KOPT-K1 (cell line): ENCODE measurements at regions not wholly inside any gene's neighbourhood (a gene's known extent, or its start where the extent isn't known, plus 50 kb on each side); places are given as distances from the start of the nearest gene placed in this dataset.

ENCODE experiments used
- H3K27ac ChIP-seq: fragments of 200-600 bp; sonication (generic); 2 replicates; pipeline ENCODE4 v1.5.1; 2016; ENCODE audit warnings: antibody characterized with exemption, mild to moderate bottlenecking, low read depth, low read length; ENCODE audit not compliant: poor library complexity, severe bottlenecking
- H3K36me3 ChIP-seq: fragments of 200-600 bp; sonication (generic); 2 replicates; pipeline ENCODE4 v1.5.1; 2017; ENCODE audit warnings: antibody characterized with exemption, mild to moderate bottlenecking, low read length, moderate library complexity; ENCODE audit not compliant: insufficient read depth
- H3K9me3 ChIP-seq: fragments of 200-600 bp; sonication (generic); 2 replicates; pipeline ENCODE4 v1.5.1; 2017; ENCODE audit warnings: antibody characterized with exemption, low read length, mild to moderate bottlenecking; ENCODE audit not compliant: insufficient read depth, poor library complexity, severe bottlenecking

DNA sequence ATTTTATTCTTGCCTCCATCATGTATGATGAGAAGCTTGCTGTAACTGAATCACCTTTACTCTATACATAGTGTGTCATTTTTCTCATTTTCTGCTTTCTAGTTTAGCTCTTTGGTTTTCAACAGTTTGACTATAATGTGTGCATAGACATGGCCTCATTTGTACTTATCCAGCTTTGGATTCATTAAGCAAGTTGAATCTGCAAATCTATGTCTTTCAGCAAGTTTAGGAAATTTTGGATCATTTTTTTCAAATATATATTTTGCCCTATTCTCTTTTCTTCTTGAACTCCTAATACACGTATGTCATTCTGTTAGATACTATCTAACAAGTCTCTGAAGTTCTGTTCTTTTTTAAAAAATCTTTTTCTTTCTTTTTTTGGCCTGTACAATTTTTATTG is 57.8 kb downstream of the PRLHR start:
- no peaks in the 10 kb centered on the region for H3K36me3 ChIP-seq
- H3K9me3 ChIP-seq: no peaks in the 10 kb centered on the region
- no peak overlapping the region for H3K27ac ChIP-seq

DNA sequence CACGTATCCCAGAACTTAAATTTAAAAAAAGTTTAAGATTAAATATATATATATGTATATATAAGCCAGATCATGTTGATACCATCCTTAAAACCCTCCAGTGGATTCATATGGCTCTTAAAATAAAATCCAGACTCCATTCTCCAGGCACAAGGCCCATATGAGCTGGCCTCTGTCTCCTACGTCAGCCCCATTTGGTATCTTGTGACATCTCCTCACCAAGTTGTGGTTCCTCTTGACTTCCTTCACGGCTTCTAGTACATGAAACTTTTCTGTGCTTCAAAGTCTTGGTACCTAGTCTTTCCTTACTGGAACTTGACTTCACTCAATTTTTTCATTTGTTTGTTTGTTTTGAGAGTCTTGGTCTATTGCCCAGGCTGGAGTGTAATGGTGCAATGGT is 61.3 kb downstream of the PRLHR start:
- Histone ChIP-seq H3K9me3 (no peaks in the 10 kb centered on the region), H3K36me3 (no peaks in the 10 kb centered on the region), H3K27ac (no peak overlapping the region)

DNA sequence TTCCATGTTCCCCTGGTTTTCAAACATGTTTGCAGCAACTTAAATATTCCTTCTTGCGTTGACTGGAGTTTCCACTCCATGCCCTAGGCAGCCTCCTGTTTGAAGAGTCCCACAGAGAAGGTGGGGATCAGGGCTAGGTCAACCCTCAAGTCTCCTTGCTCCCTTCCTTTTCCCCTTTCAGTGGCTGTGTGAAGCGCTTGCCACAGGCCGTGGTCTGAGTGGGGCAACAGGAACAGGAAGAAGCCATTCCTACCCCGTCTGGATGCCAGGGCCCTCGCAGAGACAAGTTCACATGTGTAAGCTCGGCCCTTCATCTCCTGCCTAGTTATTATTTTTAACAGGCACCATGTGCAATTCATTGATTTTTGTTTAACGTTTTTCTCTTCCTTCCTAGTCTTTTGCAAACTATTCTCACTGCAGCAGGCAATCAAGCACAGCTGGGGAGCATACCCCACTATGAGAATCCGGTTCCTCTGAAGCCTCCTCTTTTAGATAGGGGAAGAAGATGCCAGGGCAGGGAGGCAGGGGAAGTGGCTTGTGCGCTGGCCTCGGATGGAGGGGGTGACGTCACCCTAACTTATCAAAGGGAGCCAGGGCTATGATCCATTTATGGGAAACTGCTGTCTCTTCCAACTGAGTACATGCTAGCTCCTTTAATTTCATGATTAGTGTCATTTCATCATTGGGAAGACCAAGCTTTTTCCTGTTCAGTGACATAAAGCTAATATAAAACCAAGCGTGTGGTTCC is 64.2 kb downstream of the PRLHR start:
- H3K27ac ChIP-seq: no peak overlapping the region

DNA sequence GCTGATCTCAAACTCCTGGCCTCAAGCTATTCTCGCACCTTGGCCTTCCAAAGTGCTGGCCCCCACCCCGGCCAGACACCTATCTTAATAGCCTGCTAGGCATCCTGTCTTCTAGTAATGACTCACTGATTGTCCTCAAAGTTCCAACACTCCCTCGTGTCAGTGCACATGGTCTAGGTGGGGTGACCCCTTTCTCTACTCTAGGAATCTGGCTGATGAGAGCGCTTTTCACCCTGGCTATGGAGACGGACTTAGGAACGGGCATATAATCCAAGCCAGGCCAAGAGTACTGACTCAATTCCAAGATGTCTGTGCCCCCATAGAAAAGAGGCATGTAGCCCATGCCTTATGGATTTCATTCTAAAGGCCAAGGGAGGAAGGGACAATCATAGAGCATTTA is 67.0 kb downstream of the PRLHR start:
- H3K27ac ChIP-seq: no peak overlapping the region
- H3K9me3 ChIP-seq: no peaks in the 10 kb centered on the region
- no peaks in the 10 kb centered on the region for H3K36me3 ChIP-seq

More for the DNA sequence above, 64.2 kb downstream of the PRLHR start:
- Histone ChIP-seq H3K36me3 (no peaks in the 10 kb centered on the region), H3K9me3 (no peaks in the 10 kb centered on the region)

DNA sequence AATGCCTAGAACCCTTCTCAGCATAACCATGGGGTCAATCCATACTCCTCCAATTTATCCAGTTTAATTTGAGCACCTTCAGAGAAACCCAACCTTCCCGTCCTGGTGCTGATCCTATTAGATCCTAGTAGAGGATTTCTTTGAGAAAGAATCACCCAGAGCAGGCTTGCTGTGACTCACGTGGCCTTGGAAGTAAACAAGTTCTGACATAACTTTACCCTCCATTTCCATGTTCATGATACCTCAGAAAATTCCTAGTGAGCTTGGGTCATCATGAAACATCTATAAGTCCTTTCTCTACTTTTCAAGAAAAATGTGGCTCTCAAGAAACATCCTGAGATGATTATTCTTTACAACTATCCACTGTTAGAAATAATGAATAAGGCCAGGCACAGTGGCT is 71.7 kb downstream of the PRLHR start:
- H3K27ac ChIP-seq: no peak overlapping the region
- peaks cover 2% of the 10 kb centered on the region for H3K9me3 ChIP-seq

DNA sequence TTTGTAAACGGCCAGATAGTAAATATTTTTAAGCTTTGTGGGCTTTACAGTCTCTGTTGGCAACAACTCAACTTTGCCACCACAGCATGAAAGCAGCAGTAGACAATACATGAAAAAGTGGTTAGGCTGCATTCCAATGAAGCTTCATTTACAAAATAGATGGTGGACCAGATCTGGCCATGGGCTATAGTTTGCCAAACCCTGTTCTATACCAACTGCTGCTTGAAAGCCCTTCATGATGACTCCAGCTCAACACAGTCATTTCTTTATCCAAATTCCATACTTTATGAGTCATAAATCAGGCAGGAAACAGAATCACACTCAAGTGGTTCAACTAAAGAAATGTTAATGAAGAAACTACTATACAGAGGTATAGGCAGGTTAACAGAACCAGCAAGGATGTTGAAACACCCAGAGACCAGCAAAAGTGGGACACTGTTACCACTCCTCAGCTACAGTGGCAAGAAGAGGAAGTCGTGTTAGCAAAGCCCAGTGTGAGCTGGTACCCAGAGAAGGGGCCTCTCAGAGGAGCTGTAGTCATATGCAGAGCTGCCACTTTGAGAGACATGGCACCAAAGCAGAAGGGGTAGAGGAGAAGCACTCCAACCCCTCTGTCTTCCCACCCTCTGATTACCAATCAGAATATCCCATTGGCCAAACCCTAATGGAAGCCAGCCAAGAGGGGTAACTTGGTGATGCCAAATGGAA is 72.5 kb downstream of the PRLHR start:
- peak overlapping the region; percentile 1 for H3K27ac ChIP-seq
- H3K9me3 ChIP-seq: peaks cover 9% of the 10 kb centered on the region
- no peaks in the 10 kb centered on the region for H3K36me3 ChIP-seq

More for the DNA sequence above, 71.7 kb downstream of the PRLHR start:
- H3K36me3 ChIP-seq: no peaks in the 10 kb centered on the region

DNA sequence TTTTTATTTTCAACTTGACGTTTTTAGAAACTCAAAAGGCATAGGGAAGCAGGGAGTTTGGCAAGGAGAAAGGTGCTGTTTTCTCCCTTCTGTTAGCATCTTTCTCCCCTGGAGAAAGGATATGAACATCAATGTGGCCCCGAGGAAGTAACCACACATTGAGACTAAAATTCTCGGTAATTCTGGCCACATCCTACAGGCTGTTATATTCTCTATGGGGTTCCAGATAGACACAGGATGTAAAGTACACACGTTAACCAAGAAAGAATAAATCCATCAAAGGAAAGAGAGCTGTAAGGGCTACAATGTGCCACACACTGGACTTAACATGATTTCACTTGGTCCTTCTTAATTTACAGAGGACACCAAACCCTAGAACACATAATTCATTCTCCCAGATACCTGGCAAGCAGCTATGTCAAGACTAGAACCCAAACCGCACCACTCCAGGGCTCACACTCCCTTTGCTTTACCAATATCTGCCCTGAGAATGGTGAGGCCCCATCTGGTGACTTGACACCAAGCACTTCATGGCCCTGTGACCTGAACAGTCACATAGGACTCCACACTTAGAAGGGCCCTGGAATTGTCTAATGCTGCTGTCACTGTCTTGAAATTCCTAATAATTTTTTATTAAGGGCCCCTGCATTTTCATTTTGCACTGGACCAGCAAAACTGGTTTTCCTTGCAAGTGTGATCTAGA is 73.9 kb downstream of the PRLHR start:
- H3K27ac ChIP-seq: peak overlapping the region; percentile 62
- peaks cover 15% of the 10 kb centered on the region for H3K9me3 ChIP-seq
- H3K36me3 ChIP-seq: no peaks in the 10 kb centered on the region

DNA sequence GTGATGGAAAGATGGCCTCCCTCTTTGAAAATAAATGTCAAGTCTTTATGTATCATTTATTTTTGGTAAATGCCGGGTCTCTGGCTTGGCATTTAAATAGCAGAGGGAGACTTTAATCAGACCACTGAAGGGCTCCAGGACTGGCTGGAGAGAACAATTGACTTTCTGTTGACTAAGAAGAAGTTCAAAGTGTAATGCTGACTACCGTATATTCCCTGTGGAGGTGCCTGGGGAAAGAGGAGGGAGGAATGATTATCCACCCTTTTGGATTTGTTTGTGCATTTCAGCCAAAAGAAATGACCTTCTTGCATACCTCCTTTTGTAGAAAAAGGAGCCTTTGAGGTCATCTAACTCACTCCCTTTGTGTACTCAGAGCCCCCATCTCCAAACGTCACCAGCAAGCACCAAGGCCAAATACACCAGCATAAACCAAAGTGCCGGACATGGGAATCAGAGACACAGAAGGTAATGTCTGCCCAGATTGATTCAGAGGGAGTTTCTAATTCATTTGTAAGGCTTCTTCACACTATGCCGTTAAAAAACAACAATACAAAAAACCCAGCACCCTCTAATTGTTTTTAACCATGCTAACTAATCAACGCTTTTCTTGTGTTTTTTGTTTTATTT is 75.2 kb downstream of the PRLHR start:
- no peaks in the 10 kb centered on the region for H3K36me3 ChIP-seq
- H3K9me3 ChIP-seq: peaks cover 15% of the 10 kb centered on the region
- peak overlapping the region; percentile 62 for H3K27ac ChIP-seq

DNA sequence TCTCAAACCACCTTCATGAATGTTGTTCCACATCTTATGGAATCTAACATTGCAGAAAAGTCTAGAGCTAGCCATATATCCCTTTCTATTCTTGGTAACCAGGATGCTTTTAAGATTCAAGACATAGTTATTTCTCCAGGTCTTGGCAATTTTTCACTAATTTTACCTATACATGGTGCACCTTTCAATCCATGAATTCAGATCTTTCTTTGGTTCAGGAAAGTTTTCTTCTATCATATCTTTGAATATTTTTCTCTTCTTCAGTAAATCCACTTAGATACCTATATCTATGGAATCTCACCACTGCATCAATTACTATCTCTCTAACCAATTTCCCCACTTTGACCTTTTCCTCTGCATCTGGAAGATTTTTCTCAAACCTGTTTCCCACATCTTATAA is 77.4 kb downstream of the PRLHR start:
- no peaks in the 10 kb centered on the region for H3K36me3 ChIP-seq
- H3K9me3 ChIP-seq: peaks cover 15% of the 10 kb centered on the region
- no peak overlapping the region for H3K27ac ChIP-seq

DNA sequence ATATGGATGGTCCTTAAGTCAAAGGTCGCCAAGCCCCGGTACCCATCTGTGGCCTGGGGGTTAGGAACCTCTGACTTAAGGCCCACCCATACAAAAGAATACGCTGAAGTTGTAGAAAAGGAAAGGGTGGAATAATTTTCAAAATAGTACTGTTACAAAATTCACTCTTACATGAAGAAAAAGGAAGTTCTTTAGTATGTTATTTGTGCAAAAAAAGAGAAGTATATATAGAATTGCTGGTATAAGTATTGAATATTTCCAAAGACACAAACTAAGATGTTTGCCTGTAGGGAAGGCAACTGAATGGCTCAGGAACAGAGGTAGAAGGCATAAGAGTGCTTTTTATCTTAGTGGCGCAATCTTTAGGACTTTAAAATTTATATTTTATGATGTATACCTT is 78.7 kb downstream of the PRLHR start:
- Histone ChIP-seq H3K27ac (no peak overlapping the region), H3K9me3 (peaks cover 15% of the 10 kb centered on the region), H3K36me3 (no peaks in the 10 kb centered on the region)

DNA sequence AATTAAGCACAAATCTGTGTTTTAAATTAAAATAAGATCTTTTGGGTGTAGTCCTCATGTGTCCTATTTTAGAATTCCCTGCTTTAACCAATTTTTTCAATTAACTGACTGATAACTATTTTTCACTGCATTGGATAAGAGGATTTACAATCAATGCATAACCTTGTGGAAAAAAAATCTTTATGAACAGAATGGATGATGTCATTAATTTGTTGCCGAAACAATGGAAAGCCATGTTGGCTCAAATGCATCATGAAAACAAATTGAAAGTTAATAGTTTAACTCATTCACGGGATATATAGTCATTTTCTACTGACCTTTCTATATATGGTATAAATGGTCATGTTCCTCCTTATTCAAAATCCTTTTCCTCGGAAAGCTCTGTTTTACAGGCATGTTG is 82.3 kb downstream of the PRLHR start:
- Histone ChIP-seq H3K27ac (no peak overlapping the region), H3K36me3 (no peaks in the 10 kb centered on the region)

DNA sequence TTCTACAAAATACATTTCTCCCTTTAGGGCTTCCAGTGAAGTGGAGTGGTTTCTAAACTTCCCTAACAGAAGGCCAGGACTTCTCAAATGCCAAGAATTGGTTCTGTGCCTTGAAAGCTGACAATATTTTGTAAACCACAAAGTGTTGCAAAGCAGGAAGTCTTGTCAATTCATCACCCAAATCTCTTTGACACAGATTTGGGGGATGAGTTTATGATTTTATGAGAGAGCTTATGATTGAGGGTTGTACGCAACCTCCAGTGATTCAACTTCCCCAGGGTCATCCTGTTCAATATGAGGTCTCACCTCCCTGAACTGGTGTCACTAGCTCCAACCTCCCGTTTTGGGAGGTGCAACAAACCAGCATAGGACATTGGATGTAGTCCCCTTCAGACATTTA is 83.7 kb downstream of the PRLHR start:
- Histone ChIP-seq H3K9me3 (no peaks in the 10 kb centered on the region), H3K36me3 (no peaks in the 10 kb centered on the region), H3K27ac (no peak overlapping the region)

More for the DNA sequence above, 82.3 kb downstream of the PRLHR start:
- peaks cover 9% of the 10 kb centered on the region for H3K9me3 ChIP-seq

DNA sequence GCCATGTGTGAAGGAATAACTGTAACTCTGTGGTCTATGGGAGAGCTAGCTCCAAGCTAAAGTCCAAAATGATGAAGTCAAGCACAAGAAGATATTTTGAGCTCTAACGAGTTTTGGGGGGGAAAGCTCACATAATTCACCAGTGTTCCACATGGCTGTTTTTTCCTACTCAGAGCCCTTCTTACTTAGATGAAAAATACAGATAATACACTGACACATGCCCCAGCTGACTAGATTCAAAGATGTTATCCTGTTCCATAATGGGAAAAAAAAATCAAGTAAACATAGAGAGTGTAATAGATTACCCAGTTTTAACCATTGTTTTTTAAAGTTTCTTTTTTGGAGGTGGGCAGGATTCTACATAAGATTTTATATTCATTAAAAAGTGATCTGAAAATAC is 86.6 kb downstream of the PRLHR start:
- Histone ChIP-seq H3K27ac (no peak overlapping the region), H3K36me3 (no peaks in the 10 kb centered on the region), H3K9me3 (no peaks in the 10 kb centered on the region)

DNA sequence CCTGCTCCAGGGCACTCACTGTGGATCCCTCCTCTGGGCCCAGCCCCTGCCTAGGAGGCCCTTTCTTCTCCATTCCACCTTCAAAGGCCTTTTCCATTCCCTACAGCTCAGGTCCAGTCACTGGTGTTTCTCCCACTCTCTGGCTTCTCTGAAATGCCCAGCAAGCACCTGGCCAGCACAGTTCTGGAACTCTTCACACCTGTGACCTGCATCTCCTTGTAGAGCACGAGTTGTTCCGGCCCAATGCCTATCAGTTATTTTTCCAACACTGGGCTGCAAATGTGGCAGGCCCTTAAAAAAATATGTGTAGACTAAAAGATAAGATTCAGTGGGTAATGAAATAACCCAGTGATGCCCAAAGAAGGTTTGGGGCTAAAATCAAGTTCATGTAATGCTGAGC is 87.1 kb downstream of the PRLHR start:
- no peaks in the 10 kb centered on the region for H3K9me3 ChIP-seq
- no peaks in the 10 kb centered on the region for H3K36me3 ChIP-seq
- no peak overlapping the region for H3K27ac ChIP-seq
